Subcutaneous abdominal adipose tissue (tissue), 5 donors: ENCODE measurements at regions not wholly inside any gene's neighbourhood (a gene's known extent, or its start where the extent isn't known, plus 50 kb on each side); places are given as distances from the start of the nearest gene placed in this dataset.
"Not testable (repeated sequence)": the region's sequence is repeated elsewhere in the genome, so short reads cannot be mapped to it uniquely, and the experiment has no call there.

ENCODE experiments used
- H3K27ac ChIP-seq: one replicate; pipeline ENCODE4 v1.7.0; 2013; ENCODE audit warnings: low read depth, mild to moderate bottlenecking, inconsistent platforms, low read length, moderate library complexity
- H3K27me3 ChIP-seq, 5 donors: one replicate each; pipeline ENCODE4 v1.7.0; 2013; ENCODE audit warnings: low read length in 5 of 5, inconsistent platforms in 1 of 5; ENCODE audit not compliant: control insufficient read depth in 5 of 5, insufficient read depth in 4 of 5
- H3K36me3 ChIP-seq, 5 donors: one replicate each; pipeline ENCODE4 v1.7.0; 2013; ENCODE audit warnings: low read length in 5 of 5; ENCODE audit not compliant: control insufficient read depth in 5 of 5, insufficient read depth in 5 of 5
- H3K4me1 ChIP-seq, 5 donors: one replicate each; pipeline ENCODE4 v1.7.0; 2013; ENCODE audit warnings: low read length in 5 of 5, mild to moderate bottlenecking in 3 of 5, moderate library complexity in 1 of 5; ENCODE audit not compliant: control insufficient read depth in 5 of 5, insufficient read depth in 5 of 5
- H3K4me3 ChIP-seq, 5 donors: one replicate each; pipeline ENCODE4 v1.7.0; 2013; ENCODE audit warnings: low read length in 5 of 5, low read depth in 1 of 5
- H3K9ac ChIP-seq, 5 donors: one replicate each; pipeline ENCODE4 v1.7.0; 2013; ENCODE audit warnings: low read length in 5 of 5, mild to moderate bottlenecking in 4 of 5, moderate library complexity in 3 of 5
- H3K9me3 ChIP-seq, 5 donors: one replicate each; pipeline ENCODE4 v1.7.0; 2013; ENCODE audit warnings: low read length in 5 of 5; ENCODE audit not compliant: control insufficient read depth in 5 of 5
- donor health status: healthy.
- donor health status: healthy.
- donor health status: healthy.
- donor health status: healthy.
- donor health status: healthy.

DNA sequence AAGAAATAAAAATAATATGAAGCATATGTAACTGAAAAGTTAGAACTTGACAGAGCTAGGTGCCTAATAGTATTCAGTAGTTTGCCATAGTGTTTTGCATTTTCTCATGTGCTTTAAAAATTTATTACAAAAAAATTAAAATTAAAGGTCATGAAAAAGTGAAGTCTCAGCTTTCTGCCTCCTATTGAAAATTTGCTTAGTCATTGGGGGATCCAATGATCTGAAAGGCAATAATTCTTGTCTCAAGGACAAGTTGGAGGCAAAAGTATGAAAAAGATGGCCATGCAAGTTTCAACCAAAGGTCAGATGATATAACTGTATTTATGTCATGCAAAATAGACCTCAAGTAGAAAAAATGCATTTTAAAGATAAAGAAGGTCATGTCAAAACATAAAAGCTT, 140.7 kb downstream of the DUSP10 start:
- no peaks in the 10 kb centered on the region for H3K27me3 ChIP-seq
- no peak overlapping the region for H3K9ac ChIP-seq
- no peaks in the 10 kb centered on the region for H3K36me3 ChIP-seq
- H3K9me3 ChIP-seq, result no peaks in the 10 kb centered on the region
- no peak overlapping the region for H3K27ac ChIP-seq
- no peak overlapping the region for H3K4me3 ChIP-seq
- peaks cover 0 to 3% (median 0%) of the 10 kb centered on the region in 5 donors for H3K4me1 ChIP-seq

GRCh38 chr1:221602830-221603229, 139.1 kb downstream of the DUSP10 start:
- no peak overlapping the region for H3K9ac ChIP-seq
- no peak overlapping the region for H3K4me3 ChIP-seq
- H3K4me1 ChIP-seq, result peaks cover 0 to 3% (median 0%) of the 10 kb centered on the region in 5 donors
- H3K27ac ChIP-seq, result no peak overlapping the region
- no peaks in the 10 kb centered on the region for H3K9me3 ChIP-seq
- H3K27me3 ChIP-seq, result no peaks in the 10 kb centered on the region
- H3K36me3 ChIP-seq, result no peaks in the 10 kb centered on the region

DNA sequence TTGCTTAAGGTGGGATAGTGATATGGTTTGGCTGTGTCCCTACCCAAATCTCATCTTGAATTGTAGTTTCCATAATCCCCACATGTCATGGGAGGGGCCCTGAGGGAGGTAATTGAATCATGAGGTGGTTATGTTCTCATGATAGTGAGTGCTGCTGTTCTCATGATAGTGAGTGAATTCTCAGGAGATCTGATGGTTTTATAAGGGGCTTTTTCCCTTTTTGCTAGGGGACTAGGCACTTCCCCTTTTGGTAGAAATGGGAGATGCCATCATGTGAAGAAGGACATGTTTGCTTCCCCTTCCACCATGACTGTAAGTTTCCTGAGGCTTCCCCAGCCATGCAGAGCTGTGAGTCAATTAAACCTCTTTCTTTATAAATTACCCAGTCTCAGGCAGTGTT, 137.5 kb downstream of the DUSP10 start:
- not testable (repeated sequence) for H3K4me1 ChIP-seq, H3K4me3 ChIP-seq, H3K36me3 ChIP-seq, H3K9me3 ChIP-seq, H3K9ac ChIP-seq, H3K27me3 ChIP-seq, H3K27ac ChIP-seq

DNA sequence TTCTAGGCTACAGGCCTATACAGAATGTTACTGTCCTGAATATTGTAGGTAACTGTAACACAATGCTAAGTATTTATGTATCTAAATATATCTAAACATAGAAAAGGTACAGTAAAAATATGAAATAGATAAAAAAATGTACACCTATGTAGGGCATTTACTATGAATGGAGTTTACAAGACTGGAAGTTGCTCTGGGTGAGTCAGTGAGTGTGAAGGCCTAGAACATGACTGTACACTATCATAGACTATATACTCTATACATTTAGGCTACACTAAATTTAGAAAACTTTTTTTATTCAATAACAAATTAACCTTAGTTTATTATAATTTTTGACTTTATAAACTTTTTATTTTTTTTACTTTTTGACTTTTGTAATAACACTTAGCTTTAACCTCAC, 136.9 kb downstream of the DUSP10 start:
- Histone ChIP-seq H3K4me3 (no peak overlapping the region), H3K9ac (no peak overlapping the region), H3K27me3 (no peaks in the 10 kb centered on the region), H3K4me1 (peaks cover 0 to 3% (median 0%) of the 10 kb centered on the region in 5 donors), H3K36me3 (no peaks in the 10 kb centered on the region), H3K27ac (no peak overlapping the region), H3K9me3 (no peaks in the 10 kb centered on the region)

GRCh38 chr1:221605569-221605968, 136.3 kb downstream of the DUSP10 start:
- H3K4me3 ChIP-seq, result no peak overlapping the region
- H3K9ac ChIP-seq, result no peak overlapping the region
- H3K36me3 ChIP-seq, result no peaks in the 10 kb centered on the region
- H3K4me1 ChIP-seq, result peaks cover 0 to 3% (median 0%) of the 10 kb centered on the region in 5 donors
- no peaks in the 10 kb centered on the region for H3K27me3 ChIP-seq
- no peak overlapping the region for H3K27ac ChIP-seq
- no peaks in the 10 kb centered on the region for H3K9me3 ChIP-seq

- Histone ChIP-seq H3K27me3 (no peaks in the 10 kb centered on the region), H3K36me3 (no peaks in the 10 kb centered on the region), H3K4me3 (no peak overlapping the region), H3K9me3 (no peaks in the 10 kb centered on the region), H3K27ac (no peak overlapping the region), H3K4me1 (peaks cover 0 to 3% (median 0%) of the 10 kb centered on the region in 5 donors), H3K9ac (no peak overlapping the region)
These were observed 135.6 kb downstream of the DUSP10 start for GRCh38 chr1:221606256-221606655.

GRCh38 chr1:221608835-221609320, 133.0 kb downstream of the DUSP10 start:
- Histone ChIP-seq H3K27me3 (no peaks in the 10 kb centered on the region), H3K9ac (no peak overlapping the region), H3K36me3 (no peaks in the 10 kb centered on the region), H3K27ac (no peak overlapping the region), H3K4me3 (no peak overlapping the region), H3K9me3 (no peaks in the 10 kb centered on the region), H3K4me1 (peaks cover 0 to 11% (median 3%) of the 10 kb centered on the region in 5 donors)

GRCh38 chr1:221611656-221612046, 130.2 kb downstream of the DUSP10 start:
- Histone ChIP-seq H3K36me3 (no peaks in the 10 kb centered on the region), H3K4me1 (peaks cover 0 to 8% (median 3%) of the 10 kb centered on the region in 5 donors), H3K27ac (no peak overlapping the region), H3K4me3 (no peak overlapping the region), H3K9me3 (no peaks in the 10 kb centered on the region), H3K9ac (no peak overlapping the region), H3K27me3 (no peaks in the 10 kb centered on the region)

GRCh38 chr1:221612047-221612777, 129.7 kb downstream of the DUSP10 start:
- Histone ChIP-seq H3K27ac (peak overlapping the region; percentile 46), H3K4me1 (peaks cover 0 to 8% (median 3%) of the 10 kb centered on the region in 5 donors), H3K36me3 (no peaks in the 10 kb centered on the region), H3K9ac (no peak overlapping the region), H3K27me3 (no peaks in the 10 kb centered on the region), H3K4me3 (no peak overlapping the region), H3K9me3 (no peaks in the 10 kb centered on the region)

- Histone ChIP-seq H3K4me1 (peaks cover 0 to 9% (median 7%) of the 10 kb centered on the region in 5 donors), H3K4me3 (no peak overlapping the region), H3K9me3 (no peaks in the 10 kb centered on the region), H3K27ac (no peak overlapping the region), H3K9ac (no peak overlapping the region), H3K36me3 (no peaks in the 10 kb centered on the region), H3K27me3 (no peaks in the 10 kb centered on the region)
These were observed 121.2 kb downstream of the DUSP10 start for GRCh38 chr1:221620437-221621384.
